GM12872 (cell line): ENCODE measurements at regions not wholly inside any gene's neighbourhood (a gene's known extent, or its start where the extent isn't known, plus 50 kb on each side); places are given as distances from the start of the nearest gene placed in this dataset.

ENCODE experiments used
- TF ChIP-seq, protein P1 (sequence below): IDR thresholded peaks from 3 replicates; pipeline ENCODE4 v1.5.1; 2011; ENCODE audit warnings: low read depth, mild to moderate bottlenecking, low read length, moderate library complexity; ENCODE audit not compliant: insufficient read depth

GRCh38 chr13:84297251-84297650 lies 415.0 kb upstream of the SLITRK1 start:
- TF ChIP-seq, protein P1, sequence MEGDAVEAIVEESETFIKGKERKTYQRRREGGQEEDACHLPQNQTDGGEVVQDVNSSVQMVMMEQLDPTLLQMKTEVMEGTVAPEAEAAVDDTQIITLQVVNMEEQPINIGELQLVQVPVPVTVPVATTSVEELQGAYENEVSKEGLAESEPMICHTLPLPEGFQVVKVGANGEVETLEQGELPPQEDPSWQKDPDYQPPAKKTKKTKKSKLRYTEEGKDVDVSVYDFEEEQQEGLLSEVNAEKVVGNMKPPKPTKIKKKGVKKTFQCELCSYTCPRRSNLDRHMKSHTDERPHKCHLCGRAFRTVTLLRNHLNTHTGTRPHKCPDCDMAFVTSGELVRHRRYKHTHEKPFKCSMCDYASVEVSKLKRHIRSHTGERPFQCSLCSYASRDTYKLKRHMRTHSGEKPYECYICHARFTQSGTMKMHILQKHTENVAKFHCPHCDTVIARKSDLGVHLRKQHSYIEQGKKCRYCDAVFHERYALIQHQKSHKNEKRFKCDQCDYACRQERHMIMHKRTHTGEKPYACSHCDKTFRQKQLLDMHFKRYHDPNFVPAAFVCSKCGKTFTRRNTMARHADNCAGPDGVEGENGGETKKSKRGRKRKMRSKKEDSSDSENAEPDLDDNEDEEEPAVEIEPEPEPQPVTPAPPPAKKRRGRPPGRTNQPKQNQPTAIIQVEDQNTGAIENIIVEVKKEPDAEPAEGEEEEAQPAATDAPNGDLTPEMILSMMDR = no peak

DNA sequence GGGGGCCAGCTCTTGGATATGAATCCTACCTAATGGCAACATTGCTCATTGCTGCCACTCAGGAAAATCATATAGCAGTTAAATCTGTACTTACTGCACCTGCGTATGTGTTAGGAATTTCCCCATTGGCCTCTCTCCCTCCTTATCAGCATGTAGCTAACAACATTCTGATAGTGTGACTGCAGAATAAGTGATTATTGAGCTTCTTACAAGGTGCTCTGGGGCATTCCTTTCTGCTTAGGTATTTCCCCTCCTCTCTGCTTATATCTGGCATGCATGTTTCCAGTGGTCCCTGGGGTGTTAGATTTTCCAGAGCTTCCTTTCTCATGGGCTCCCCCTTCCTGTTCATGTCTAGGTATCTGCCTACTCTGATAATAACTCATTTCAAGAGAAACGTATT lies 414.1 kb upstream of the SLITRK1 start:
- TF ChIP-seq, protein P1 = no peak

- TF ChIP-seq, protein P1 = no peak
Observed at GRCh38 chr13:84294576-84294975, 412.3 kb upstream of the SLITRK1 start.

DNA sequence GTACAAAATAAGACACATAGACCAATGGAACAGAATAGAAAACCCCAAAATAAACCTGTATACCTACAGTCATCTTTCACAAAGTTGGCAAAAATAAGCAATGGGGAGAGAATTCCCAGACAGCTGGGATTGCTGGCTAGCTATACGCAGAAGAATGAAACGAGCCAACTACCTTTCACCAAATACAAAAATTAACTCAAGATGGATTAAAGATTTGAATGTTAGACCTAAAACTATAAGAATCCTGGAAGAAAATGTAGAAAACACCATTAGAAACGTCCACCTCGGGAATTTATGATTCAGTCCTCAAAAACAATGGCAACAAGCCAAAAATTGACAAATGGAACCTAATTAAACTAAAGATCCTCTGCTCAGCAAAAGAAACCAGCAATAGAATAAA lies 408.1 kb upstream of the SLITRK1 start:
- TF ChIP-seq, protein P1 = no peak

- TF ChIP-seq, protein P1 = no peak
Observed at GRCh38 chr13:84279166-84279565, 396.9 kb upstream of the SLITRK1 start.

GRCh38 chr13:84272877-84273562 lies 390.7 kb upstream of the SLITRK1 start:
- TF ChIP-seq, protein P1 = no peak

- TF ChIP-seq, protein P1 = no peak
Observed at GRCh38 chr13:84265257-84265764, 383.0 kb upstream of the SLITRK1 start.
